CD1c-positive myeloid dendritic cell (primary cell): ENCODE measurements at regions not wholly inside any gene's neighbourhood (a gene's known extent, or its start where the extent isn't known, plus 50 kb on each side); places are given as distances from the start of the nearest gene placed in this dataset.
"Not testable (repeated sequence)": the region's sequence is repeated elsewhere in the genome, so short reads cannot be mapped to it uniquely, and the experiment has no call there.

Experiments used
- DNase-seq: peaks from one replicate; pipeline ENCODE4 v3.0.0-alpha.2; 2016; ENCODE audit errors: extremely low spot score

DNA sequence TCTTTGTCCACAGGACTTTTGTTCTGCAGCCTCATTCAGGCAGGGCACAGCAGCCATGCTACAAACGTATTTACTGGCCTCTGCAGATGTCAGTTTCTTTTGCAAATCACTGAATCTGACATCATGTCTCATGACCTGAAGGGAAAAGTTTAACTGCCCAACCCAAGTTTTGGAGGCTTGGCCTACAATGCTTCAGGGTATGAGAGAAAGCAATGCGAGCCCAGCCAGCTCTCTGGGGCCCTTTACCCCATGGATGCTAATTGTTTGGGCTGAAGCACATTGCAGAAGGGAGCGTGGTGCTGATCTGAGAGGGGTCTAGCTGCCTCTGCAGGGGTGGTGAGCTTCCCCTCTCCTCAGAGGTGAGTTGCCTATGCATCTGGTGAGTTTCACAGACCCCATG, 179.9 kb upstream of the CXCL12 start:
- no peak for DNase-seq

DNA sequence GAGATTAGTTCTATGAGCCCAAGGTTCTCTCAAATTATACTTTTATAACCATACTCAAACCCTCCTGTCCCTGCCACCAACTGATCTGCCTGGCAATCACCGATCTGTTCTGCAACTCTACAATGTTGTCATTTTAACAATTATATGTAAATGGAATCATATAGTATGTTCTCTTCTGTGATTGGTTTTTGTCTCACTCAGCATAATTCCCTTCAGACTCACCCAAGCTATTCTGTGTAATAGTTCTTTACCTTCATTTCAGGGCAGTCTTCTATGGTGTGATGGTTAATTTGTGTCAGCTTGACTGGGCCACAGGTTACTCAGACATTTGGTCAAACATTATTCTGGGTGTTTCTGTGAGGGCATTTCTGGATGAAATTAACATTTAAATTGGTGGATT, 181.9 kb upstream of the CXCL12 start:
- no peak for DNase-seq

DNA sequence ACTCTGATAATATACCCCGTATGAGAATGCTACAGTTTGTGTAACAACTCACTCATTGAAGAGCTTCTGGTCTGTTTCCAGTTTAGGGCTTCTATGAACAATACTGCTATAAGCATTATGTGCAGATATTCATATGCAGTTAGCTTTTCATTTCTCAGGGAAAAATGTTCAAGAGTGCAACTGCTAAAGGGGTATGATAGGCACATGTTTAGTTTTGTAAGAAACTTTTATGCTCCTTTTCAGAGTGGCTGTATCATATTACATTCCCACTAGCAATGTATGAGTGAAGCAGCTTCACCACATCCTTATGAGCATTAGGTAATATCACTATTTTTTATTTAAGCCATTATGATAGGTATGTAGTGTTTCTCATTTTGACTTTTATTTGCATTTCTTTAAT, 182.6 kb upstream of the CXCL12 start:
- DNase-seq = no peak

DNA sequence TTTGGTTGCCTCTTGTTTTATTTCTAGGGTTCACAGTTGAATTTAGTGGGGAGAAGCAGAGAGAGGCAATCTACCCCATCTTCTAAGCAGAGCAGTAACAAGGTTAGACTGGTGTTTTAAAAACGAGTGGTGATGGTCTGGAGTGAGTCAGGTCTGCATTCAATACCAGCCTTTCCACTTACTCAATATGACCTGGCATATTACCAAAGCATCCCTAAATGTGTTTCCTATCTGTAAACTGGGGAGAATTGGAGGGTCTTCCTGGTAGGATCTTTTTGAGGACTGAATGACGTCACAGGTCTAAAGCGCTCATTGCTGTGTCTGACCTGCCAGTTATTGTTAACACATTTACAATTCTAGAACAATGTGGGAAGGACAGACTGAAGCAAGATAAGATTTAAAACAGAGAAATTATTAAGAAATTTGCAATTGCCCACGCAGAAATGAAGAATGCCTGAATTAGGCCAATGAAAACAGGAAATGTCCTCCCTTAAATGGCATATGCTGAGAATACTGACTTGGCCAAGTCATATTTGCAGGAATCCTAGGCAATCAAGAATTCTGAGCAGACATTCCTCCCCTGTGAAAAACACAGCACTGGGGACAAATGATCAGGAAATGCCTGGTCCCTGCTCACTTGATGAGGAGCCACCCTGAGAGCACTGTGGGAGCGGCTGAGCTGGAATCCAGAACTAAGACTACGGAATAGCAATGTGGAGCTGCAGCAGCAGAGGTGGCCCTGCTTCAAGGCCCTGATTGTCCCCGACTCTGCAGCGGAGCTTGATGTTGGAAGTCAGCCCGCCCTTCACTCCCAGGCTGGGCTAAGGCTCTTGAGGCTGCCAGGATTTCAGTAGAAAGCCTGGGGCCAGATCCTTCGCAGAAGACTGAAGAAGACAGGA, 184.5 kb upstream of the CXCL12 start:
- no peak for DNase-seq

DNA sequence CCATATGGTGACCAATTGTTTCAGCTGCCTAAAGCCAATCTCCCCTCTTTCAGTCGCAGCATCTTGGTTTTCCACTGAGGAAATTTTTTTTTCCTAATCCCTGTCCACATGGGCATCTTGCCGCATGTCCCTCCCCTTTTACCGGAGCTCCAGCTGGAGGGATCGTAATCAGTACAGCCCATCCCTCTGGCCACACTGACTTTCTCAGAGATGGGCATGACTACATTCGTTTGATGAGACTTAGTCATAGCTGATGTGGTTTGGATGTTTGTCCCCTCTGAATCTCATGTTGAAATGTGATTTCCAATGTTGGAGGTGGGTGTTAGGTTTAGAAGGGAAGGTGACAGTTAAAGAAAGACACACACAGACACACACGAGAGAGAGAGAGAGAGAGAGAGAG, 186.8 kb upstream of the CXCL12 start:
- DNase-seq = no peak

DNA sequence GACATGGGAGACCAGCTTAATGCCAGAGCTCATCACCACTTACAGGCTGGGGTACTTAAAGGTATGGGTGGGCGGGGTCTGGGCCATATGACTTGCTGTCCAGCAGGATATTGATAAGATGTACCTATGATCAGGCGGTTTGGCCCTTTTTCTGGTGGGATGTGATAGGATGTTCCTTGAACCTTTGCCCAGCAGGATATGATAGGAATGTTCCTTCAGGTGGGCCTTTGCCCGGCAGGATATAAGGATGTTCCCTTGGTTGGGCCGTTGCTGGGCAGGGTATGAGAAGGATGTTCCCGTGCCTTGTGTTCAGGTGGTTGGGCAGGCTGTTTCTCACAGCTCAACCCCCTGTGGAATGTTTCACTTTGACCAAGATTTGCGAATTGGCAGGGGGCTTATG, 187.2 kb upstream of the CXCL12 start:
- DNase-seq = no peak

DNA sequence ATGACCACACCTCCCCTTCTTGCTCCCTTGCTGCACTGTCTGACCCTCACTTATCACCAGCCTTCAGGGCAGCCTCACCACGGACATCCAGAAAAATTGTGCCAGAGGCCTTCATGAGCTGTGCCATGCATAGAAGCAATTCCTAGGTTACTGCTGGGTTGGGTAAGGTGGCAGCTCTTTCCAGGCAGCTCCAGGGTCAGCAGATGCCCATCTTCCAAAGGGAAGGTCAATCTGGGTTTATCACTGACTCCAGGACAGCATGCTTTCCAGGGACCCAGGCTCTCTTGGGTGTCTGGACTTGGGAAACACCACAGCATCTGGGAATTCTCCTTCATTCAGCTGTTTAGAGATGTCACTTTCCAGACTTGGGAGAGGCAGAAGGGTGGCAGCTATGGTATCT, 188.9 kb upstream of the CXCL12 start:
- no peak for DNase-seq

DNA sequence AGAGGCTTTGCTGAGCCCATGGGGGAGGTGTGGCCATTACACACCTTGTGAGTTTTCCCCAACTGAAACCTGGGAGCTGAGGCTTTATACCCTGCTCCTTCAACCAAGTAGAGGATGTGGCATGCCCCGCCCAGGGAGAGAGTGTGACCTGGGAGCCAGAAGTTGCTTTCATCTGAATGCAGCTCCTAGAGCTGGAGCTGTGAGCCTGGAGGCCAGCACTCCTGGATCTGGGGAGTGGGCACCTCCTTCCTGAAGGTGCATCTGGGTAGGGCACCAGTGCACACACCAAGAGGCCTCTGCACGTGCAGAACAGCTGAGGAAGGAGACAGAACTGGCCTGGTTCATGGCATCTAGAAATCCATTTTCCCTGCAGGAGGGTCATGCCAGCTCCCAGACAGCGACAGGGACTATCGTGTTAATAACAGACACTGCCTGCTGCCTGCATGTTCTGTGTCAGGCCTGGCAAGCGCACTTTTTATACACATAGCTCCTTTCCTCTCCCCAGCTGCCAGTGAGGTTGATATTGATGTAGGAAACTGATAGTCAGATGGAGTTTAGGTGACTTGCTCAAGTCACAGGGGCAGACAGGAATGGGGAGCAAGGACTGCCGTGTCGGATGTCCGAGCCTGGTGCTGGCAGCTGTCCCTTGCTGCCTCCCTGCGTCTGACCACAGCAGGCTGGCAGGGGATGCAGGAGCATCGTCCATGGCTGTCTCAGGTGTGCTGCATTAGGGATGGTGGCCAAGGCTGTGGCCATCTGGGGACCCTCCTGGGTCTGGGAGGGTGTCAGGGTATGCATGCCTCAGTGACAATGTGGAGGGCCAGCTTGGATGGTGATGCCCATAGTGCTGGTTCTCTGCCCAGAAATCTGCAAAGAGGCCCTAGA, 189.9 kb upstream of the CXCL12 start:
- no peak for DNase-seq

DNA sequence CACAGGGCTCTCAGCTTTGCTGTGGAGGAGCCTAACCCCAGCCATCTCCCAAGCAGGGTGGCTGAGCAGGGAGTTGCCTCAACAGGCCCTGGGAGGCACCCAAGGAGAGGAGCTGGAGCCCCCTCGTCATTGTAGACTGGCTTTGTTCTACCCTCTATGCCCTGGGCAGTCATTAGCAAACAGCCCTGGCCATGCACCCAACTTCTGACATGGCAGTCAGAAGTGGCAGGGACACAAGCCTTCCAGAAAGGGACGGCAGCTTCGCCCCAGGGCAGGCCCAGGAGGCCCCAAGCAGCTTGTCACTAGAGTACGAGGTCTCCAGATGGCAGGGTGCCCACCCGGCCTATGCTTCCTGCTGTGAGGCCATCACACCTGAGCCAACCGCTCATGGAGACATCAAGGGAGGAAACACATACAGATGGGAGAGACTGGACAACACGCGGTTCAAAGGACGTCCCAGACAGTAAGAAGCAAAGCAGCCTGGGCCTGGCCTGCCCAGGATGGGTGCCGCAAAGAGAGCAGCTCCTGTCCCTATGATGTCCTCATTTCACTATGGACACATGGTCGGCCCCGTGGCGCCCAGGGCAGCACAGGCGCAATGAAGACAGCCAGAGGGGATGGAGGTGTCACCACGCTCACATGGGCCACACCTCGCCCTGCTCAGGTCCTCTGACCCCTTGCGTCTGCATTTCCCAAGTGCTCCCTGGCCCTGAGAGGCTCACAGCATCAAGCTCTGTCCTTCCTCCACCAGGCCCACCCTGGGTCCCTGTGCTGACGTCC, 190.9 kb upstream of the CXCL12 start:
- no peak for DNase-seq

DNA sequence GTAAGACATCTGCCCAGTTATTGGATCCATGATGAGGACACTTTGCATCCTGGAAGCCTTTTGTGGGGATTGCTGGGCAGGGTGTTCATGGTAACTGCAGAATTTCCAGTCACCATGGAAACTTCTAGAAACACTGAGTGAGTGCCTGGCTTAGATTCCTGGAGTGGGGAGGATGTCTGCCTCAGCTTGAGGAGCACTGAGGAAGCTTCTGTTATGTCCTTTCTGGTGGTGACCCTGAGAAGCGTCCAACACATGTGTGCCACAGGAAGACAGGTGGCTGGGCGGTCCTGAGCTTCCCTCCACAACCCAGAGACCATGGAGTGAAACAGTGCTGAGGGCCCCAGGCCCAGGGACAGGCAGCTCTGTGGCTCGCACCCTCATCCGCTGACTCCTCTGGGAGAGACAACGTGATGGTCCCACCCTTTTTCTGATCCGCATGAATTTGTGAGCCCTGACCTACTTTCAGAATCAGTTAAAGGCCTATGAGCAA, 191.8 kb upstream of the CXCL12 start:
- DNase-seq = no peak

DNA sequence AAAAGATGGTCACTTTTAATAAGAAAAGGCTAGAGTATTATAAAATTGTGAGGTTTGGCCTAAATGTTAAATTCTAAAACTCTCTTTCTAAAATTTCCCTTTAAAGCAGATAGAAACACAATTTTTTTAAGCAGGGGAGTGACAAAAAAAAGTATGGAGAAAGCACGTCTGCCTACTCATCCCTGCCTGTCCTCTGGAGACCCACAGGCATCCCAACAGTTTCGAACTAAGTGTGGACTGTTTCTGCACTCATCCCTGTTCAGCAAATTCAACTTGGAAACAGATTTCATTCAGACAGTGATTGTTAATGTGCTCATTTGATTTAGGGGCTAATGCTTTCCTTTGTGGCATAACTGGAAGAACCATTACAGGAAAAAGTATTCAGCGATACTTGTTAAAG, 192.6 kb upstream of the CXCL12 start:
- DNase-seq = no peak

DNA sequence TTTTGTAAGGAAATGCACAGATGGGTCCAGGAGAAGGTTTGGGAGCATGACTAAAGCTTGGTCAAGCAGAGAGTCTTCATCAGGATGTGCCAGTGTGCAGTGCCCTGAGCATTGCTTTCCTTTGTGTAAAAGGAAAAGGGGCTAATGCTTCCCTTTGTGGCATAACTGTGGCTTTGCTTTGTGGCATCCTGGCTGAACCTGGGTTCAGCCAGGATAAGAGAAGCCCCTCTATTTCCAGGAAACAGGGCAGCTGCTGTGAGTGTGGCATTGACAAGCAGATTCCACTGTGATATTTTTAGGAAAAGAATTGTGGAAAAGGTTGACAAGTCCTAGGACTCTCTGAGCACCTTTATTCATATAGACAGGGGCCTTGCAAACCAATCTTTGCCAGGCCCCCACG, 193.4 kb upstream of the CXCL12 start:
- DNase-seq = no peak

DNA sequence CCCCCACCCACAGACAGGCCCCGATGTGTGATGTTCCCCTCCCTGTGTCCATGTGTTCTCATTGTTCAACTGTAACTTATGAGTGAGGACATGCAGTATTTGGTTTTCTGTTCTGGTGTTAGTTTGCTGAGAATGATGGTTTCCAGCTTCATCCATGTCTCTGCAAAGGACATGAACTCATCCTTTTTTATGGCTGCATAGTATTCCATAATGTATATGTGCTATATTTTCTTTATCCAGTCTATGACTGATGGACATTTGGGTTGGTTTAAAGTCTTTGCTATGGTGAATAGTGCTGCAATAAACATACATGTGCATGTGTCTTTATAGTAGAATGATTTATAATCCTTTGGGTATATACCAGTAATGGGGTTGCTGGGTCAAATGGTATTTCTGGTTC, 194.1 kb upstream of the CXCL12 start:
- not testable (repeated sequence) for DNase-seq

DNA sequence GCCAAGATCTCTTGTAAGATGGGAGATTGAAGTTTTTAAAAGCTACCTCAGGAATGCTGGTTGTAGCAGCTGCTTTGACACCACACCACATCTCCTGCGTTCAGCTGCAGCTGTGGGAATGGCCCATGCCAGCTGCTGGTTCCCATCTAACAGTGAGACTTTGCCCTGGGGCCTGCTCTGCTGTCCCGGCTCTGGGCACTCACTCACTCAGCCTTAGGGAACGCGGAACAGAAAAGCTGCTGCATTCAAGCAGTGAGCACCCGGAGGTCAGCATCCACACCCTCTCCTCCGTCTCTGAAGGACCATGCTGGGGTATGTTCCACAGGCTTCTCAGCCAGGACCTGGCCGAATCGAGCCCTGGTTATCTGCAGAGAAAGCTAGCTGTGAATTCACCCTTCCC, 197.1 kb upstream of the CXCL12 start:
- no peak for DNase-seq

DNA sequence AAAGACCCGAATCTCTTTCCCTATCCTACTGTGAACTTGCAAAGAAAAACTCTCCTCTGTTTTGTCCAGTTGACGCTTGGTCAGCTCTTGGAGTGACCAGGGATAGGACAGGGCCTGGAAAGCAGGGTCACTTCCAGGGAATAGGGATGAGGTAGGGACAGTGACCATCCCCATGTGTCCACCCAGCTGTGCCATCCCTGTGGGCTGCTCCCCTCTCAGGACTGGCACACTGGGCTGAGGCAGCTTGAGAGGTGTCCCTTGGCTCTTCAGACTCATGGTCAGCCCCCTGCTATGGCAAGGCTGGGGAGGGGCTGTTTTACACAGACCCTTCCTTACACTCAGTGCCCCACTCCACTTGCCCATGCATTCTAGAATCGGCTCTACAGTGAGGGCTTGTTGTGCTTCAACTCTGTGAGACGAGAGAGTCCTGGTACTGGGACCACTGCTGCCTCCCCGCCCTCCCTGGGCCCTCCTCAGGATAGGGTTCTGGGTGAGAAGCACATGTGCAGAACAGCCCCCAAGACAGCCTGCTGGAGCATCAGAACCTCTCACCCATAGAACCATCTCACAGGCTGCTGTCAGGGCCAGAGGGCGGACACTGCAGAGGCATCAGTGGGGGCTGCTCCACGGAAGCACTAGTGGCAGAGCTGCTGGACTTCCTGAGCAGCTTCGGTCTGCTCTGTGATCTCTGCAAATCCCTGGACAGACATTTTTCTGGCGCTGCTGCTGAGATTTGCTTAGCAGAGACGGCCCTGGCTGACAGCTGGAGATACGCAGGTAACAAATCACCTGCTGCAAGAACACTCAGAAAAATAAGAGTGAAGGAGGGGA, 202.8 kb upstream of the CXCL12 start:
- DNase-seq = no peak

DNA sequence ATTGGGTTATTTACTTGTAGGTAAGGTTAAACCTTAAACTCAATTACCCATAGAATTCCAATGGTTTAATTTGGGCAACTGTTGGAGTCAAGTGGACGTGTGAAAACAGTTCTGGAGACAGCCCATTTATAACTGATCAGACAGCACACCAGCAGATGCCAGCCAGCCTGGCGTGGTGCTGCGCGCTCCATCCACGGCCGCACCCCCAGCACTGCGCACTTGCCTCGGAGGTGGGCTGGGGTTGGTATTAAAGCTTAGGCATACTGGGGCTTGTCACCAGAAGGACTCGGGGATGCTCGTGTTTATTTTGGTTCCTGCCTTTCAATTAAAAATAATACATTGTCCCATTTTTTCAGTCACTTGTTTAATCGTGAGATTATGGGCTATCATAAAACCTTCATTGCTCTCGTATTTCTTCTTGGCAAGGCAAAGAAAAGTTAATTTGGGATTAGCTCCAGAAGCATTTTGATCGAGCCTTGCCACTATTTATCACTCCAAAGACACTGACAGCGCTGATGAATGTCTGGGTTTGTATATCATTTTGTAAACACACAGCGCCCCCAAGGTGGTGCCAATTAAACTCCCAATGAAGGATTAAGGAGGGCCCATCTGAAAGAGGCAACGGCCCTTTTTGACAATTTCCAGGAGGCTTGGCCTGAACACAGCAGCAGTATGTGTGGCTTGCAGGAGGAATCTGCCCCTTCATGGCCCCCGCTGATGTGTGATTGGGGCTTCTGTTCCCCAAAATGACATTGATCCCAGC, 204.5 kb upstream of the CXCL12 start:
- no peak for DNase-seq

DNA sequence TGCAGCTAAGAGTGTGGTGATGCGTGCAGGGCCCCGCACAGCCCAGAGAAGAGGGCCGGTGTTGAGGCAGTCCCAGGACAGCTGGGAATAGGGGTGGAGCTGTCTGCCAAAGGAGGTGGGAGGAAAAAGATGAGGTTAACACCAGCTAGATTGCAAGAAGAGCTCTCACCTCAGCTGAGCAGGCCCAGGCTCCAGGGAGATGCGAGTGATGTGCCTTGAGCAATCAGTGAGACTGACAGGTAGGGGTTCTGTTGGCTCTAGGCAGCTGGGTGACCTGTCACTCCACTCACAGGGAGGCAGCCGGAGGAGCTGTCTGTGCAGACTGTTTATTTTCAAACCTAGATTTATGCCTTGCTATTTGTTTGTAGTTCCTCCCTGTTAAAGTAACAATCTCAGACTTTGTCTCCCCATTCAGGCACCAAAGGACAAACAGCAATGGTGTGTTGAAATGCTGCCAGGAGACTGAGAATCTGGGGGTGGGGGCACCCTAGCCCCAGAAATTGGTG, 205.1 kb upstream of the CXCL12 start:
- DNase-seq = no peak

DNA sequence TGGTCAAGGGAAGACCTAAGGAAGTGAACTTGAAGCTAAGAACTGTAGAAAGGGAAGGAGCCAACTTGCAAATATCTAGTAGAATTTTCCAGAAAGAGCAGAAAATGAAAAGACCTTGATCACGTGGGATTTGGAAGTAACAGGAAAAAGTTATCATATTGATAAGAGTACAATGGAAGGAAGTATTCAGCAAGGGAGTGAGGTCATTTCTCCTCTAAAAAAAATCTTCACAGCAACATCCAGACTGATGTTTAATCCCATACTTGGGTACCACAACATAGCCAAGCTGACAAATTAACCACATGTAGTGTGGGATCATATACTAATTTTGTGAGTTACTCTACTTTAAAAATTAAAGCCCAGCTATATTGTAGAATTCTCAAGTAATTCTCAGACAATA, 207.0 kb upstream of the CXCL12 start:
- DNase-seq = no peak

DNA sequence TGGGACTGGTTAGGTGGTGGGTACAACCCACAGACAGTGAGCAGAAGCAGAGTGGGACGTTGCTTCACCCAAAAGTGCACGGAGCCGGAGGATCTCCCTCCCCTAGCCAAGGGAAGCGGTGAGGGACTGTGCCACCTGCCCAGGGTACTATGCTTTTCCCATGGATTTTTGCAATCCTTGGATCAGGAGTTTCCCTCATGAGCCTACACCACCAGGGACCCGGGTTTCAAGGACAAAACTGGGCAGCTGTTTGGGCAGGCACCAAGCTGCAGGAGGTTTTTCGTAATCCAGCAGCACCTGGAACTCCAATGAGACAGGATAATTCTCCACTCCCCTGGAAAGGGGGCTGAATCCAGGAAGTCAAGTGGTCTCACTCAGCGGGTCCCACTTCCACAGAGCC, 209.1 kb upstream of the CXCL12 start:
- DNase-seq = no peak

DNA sequence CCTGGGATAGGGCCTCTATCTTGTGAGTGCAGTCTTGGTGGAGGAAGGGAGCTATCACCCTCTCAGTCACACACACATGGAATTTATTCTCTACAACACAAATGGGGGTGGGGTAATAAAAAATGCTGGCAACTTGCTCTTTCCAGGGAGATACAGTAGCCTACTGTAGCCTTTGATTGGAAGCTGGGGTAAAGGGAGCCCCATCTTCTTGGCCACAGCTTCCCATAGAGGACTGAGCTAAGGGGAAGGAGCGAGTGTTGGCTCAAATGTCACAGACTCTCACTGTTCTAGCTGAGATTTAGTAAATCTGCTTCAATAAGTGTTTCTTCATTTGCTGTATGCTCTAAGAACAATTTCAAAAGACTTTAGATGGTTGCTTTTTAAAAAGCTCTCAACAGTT, 222.2 kb upstream of the CXCL12 start:
- no peak for DNase-seq
